ENCODE measurements at regions not wholly inside any gene's neighbourhood (a gene's known extent, or its start where the extent isn't known, plus 50 kb on each side); places are given as distances from the start of the nearest gene placed in this dataset.

- POLR2A ChIA-PET = no interaction called here
- DNase-seq (ENCODE audit: extremely low spot score) = no peak
- CTCF ChIA-PET = no interaction called here
- TF ChIP-seq CTCF (IDR thresholded peaks at IDR 0.05; ENCODE audit: control extremely low read depth, extremely low read depth, low read depth, missing control alignments) = no peak
Observed at GRCh38 chr16:86359571-86359970, 150.8 kb upstream of the FOXF1 start.

DNA sequence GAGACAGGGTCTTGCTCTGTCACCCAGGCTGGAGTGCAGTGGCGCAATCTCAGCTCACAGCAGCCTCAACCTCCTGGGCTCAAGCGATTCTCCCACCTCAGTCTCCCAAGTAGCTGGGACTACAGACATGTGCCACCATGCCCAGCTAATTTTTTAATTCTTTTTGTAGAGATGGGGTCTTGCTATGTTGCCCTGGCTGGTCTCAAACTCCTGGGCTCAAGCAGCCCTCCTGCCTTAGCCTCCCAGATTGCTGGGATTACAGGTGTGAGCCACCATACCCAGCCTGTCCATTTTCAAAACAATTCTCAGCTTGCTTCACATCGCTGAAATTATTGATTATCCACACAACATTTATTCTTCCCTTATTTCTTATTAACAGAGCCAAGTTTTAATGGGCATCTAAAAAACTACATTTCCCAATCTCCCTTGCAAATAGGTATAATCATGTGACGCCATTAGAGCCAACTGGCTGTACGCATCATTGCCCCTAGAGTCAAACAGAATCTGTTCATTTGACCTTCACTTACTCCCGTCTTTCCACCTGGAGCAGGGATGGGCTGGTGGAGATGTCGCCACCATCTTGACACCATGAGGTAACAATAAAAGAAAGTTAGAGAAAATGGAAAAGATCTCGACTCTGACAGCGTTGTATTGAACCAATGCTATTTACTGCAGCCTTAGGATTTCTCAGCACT, 148.0 kb upstream of the FOXF1 start:
- no peak for TF ChIP-seq CTCF (IDR thresholded peaks at IDR 0.05; ENCODE audit: control extremely low read depth, extremely low read depth, low read depth, missing control alignments)
- DNase-seq (ENCODE audit: extremely low spot score) = no peak
- POLR2A ChIA-PET = no interaction called here
- CTCF ChIA-PET = no interaction called here

GRCh38 chr16:86363057-86363490, 147.3 kb upstream of the FOXF1 start:
- DNase-seq (ENCODE audit: extremely low spot score) = no peak
- no peak for TF ChIP-seq CTCF (IDR thresholded peaks at IDR 0.05; ENCODE audit: control extremely low read depth, extremely low read depth, low read depth, missing control alignments)
- POLR2A ChIA-PET = no interaction called here
- CTCF ChIA-PET = no interaction called here

DNA sequence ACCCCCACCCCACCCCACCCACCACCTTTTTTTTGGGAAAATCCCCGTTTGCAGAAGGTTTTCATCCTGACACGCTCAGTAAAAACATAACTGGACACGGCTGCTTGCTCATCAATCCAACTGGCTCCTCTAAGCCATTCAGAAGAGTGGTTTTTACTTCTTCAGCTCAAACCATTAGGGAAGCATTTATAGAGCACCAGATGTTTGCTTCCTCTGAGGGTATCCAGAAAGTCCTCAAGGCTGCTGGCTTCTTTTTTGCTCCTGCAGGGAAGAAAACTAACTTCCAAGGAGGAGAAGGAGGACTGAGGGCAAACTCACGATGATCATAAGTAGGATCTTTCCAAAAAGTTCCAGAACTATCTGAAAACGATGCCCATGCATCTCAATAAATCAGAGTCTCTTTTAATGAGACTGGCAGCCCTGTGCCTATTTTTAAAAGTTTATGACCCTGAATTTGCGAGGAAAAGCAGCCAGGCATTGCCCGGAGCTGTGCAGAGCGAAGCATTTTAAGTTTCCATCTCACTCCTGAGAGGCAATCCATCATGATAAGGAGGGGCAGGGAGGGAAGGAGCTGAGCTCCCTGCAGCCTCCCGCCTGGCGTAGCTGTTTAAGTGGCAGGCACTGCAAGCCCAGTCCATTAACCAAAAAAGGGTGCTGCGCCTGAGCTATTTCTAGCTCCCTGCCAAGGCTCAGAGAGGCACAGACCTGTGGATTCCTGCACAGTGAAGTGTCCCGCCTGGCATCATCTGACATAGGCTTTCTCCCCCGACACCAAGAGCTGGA, 146.3 kb upstream of the FOXF1 start:
- ChIA-PET CTCF (interaction anchor here (1.5 kb wide), 1 partner anchor 14 kb away, joined by 3 read pairs; no protein-coding TSS in a partner anchor), POLR2A (no interaction called here)

DNA sequence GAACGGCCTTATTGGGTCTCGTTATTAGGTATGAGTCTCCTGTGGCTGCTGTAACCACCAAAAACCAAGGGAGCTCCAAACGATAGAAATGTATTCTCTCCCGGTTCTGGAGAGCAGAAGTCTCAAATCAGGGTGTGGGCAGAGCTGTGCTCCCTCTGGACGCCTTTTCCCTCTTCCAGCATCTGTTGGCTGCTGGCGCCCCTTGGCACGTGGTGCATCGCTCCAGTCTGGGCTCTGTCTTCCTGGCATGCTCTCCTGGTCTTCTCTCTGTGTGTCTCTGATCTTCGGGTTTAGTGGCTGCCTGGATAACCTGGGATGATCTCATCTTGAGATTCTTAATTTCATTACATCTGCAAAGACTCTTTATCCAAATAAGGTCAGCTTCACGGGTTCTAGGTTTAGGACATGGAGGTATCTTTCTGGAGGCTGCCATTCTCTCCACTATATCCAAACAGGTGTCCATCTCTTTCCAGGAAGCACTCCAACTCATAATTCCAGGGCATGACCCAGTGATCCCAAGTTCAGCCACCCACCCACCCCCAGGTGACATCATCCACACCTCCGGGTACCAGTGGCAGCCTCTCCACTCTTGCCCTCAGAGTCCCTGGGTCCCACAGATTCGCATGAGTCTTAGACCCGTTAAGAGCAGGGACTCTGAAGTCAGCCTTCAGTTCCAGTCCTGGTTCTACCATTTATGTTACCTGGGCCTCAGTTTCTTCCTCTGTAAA, 145.5 kb upstream of the FOXF1 start:
- DNase-seq (ENCODE audit: extremely low spot score) = no peak
- no peak for TF ChIP-seq CTCF (IDR thresholded peaks at IDR 0.05; ENCODE audit: control extremely low read depth, extremely low read depth, low read depth, missing control alignments)
- CTCF ChIA-PET = interaction anchor here (1.5 kb wide), 1 partner anchor 15 kb away, joined by 3 read pairs; no protein-coding TSS in a partner anchor
- POLR2A ChIA-PET = no interaction called here

More for the DNA sequence above, 146.3 kb upstream of the FOXF1 start:
- DNase-seq (ENCODE audit: extremely low spot score) = no peak
- no peak for TF ChIP-seq CTCF (IDR thresholded peaks at IDR 0.05; ENCODE audit: control extremely low read depth, extremely low read depth, low read depth, missing control alignments)

DNA sequence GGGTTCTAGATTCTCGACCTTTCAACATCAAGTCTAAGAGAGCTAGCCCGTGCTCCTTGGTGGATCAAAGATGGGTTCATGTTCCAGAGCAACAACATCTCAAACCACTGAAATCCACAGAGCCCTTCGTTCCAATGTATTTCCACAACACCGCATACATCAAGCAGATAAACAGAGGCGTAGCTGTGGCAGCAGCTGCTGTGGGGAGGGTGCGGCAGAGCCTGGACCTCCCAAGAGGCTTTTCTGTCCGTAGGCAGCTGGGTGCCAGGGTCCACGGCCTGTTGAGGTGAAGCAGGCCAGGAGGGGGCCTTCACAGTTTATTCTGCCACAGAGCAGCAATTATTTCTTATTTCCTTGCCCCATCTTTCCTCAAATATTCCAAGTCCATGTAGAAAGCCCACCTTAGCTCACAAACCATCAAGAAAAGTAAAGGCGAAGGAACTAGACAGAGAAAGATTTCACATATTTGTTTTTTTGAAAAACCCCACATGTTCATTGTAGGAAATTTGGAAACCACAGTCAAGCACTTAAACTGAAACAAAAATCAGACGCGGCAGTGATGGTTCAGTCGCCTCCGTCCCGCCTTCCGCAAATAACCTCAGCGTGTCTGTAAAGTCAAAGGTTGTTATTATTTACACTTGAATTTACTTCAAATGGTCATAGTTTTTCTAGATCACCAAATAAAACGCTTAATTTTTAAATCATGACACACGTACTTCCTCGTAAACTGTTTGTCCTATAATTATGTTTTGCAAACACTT, 144.6 kb upstream of the FOXF1 start:
- CTCF ChIA-PET = interaction anchor here (1.5 kb wide), 1 partner anchor 16 kb away, joined by 3 read pairs; no protein-coding TSS in a partner anchor
- POLR2A ChIA-PET = no interaction called here
- no peak for TF ChIP-seq CTCF (IDR thresholded peaks at IDR 0.05; ENCODE audit: control extremely low read depth, extremely low read depth, low read depth, missing control alignments)
- DNase-seq (ENCODE audit: extremely low spot score) = no peak
